HG02885 (cell line): ENCODE measurements at regions not wholly inside any gene's neighbourhood (a gene's known extent, or its start where the extent isn't known, plus 50 kb on each side); places are given as distances from the start of the nearest gene placed in this dataset.
A peak's percentile ranks its signal among the peaks of the same experiment; 100 is the strongest.
"Not testable (repeated sequence)": the region's sequence is repeated elsewhere in the genome, so short reads cannot be mapped to it uniquely, and the experiment has no call there.

ENCODE experiments used
- ATAC-seq: cut with Tn5 transposase; IDR thresholded peaks from one replicate; pipeline ENCODE4 v1.9.1; 2021; ENCODE audit warnings: mild to moderate bottlenecking; ENCODE audit not compliant: unreplicated experiment, poor library complexity

DNA sequence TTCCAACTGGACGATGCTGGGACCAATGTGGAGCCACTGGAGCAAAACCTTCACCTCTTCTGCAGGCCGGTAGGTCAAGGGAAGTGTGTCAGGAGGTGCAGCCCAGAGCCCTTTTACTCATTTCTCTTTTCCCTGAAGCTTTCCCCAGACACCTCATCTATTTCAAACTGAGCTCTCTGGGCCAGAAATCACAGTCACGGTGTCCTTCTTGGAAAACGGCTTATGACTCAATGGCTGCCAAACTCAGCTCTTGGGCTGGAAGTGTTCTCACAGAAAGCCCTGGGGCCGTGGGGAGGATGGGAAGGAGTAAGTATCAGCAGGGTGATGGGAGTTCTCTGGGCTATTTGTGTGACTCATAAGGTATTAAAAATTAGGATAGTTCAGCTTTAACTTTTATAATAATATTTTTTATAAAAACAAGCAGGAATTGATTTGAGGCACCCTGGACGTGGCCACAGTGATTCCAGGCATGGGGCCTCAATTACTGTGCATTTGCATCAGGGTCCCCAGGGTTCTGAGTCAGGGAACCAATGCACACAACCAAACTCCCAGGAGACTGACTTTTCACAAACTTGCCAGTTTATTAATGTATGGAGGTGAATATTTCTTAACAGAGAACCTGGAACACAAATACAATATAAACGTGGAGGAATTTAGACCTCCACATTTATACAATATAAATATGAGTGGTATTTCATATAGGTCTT is 187.4 kb upstream of the TMEM72 start:
- ATAC-seq = peak; percentile 33

DNA sequence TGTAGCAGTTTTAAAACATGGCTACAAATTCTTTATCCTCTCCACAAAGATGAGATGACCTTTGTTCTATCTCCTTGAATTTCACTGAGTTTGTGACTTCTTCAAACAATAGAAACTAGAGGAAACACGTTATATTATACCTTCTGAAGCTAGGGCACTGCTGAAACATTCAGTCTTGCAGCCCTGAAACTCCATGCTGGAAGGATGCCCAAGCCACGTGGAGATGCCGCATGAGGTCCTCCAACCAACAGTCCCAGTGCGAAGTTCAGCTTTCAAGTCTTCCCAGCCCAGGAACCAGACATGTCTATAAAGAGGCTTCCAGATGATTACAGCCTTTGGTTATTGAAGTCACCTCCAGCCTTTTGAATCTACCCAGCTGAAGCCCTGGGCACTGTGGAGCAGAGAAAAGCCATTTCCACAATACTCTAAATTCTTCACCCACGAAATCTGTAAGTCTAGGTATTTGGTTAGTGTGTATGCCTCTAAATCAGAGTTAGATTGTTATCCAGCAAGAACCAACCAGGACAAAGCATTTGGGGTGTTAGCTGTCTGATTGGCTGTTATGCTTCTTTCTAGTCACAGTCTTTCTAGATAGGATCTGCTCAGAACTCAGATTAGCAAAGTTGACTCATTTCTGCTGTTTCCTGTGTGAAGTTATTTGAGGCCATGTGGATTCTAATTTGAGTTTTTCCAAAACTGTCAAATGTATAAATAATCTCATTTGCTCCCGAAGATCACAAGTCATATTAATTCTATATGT is 186.5 kb upstream of the TMEM72 start:
- peak; percentile 59 for ATAC-seq

DNA sequence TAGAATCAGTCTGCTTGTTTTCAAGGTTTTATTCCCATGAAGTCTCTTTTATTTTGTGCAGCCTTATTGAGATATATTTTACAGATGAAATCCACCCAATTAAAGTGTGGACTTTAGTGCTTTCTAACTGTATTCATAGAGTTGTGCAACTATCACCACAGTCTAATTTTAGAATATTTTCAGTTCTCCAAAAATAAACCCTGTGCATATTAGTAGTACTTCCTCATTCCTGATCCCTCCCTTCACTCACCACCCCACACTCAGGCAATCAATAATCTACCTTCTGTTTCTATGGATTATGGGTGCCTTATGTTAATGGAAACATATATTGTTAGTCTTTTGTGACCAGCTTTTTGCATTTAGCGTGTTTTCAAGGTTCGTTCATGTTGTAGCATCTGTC is 185.7 kb upstream of the TMEM72 start:
- ATAC-seq = peak; percentile 73

- ATAC-seq = no peak
Observed at GRCh38 chr10:44731283-44731682, 179.9 kb upstream of the TMEM72 start.

GRCh38 chr10:44733501-44734488 is 177.3 kb upstream of the TMEM72 start:
- no peak for ATAC-seq

- peak; percentile 48 for ATAC-seq
Observed at GRCh38 chr10:44742248-44742647, 168.9 kb upstream of the TMEM72 start.

- ATAC-seq = no peak
Observed at GRCh38 chr10:44743535-44743934, 167.6 kb upstream of the TMEM72 start.

DNA sequence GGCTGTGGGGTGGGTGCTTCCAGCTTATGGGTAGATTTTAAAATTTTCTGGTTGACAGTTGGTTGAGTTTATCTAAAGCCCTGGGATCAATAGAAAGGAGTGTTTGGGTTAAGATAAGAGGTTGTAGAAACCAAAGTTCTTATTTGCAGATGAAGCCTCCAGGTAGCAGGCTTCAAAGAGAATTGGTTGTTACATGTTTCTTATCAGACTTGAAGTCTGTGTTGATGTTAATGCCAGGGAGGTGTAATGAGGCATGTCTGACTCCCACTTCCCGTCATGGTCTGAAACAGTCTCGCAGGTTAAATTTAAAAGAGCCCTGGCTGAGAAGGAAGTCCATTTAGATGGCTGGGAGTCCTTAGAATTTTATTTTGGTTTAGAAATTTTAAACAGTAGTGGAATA is 165.2 kb upstream of the TMEM72 start:
- no peak for ATAC-seq

- no peak for ATAC-seq
Observed at GRCh38 chr10:44747593-44748172, 163.5 kb upstream of the TMEM72 start.

GRCh38 chr10:44749151-44749550 is 162.0 kb upstream of the TMEM72 start:
- ATAC-seq = no peak

DNA sequence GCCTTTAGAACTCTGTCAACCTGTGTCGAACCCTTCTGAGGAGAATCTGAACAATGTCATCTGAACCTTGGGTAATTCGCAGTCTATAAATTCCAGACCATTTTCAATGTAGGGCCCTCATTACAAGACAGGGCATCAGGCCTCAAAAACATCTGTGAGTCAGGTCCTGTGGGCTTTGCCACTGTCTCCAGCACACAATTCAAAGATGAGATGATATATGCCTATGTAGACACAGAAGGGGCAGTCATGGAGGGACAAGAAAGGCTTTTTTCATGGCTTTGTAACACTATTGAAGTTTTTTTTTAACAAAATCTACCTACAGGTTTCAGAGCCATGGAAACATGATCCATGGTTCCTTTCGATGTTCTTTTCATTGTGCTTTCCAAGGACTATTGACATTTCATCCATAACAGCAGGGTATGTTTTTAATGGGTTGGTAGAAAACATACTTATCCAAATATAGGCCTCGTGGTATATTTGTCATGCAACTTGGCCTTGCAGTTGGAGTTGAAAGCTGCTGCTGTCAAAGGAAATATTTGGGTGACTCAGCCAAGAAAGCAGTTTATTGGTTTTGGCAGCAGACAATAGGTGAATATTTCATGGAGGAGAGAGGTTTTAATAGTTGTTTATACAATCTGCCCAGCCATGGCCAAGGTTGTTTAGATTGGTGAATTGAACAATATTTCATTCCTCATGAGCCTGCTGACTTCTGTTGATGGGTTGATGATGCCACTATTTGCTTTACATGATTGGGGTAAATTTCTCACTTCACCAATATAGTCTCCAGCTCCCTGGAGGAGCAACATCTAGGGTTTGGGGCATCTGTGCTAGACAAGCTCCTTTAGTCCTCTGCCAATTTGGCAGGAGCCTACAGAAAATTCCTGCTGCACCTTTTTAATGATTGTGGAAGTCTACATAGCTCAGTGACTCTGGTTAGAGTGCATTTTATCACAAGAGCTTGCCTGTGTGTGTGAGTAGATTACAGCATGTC is 158.4 kb upstream of the TMEM72 start:
- no peak for ATAC-seq

GRCh38 chr10:44754355-44754754 is 156.8 kb upstream of the TMEM72 start:
- ATAC-seq = not testable (repeated sequence)

DNA sequence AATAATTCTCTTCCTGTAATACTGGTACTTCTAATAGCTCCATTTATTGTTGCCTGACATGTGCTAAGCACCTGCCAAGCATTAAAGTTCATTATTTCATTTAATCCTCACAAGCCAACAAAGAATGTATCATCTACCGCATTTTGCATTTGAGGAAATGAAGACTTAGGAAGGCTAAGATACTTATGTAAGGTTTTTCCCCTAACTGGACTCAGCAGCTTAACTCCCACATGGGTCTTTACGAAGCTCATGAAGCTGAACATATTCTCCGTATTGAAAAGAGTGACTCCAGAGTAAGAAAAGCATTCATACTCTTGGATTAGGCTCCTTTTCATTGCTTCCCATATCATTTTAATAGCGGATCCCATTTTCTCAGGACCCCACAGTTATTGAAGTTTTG is 155.7 kb upstream of the TMEM72 start:
- ATAC-seq = no peak

- no peak for ATAC-seq
Observed at GRCh38 chr10:44756216-44756615, 154.9 kb upstream of the TMEM72 start.

GRCh38 chr10:44757551-44758205 is 153.5 kb upstream of the TMEM72 start:
- no peak for ATAC-seq

GRCh38 chr10:44759122-44759521 is 152.0 kb upstream of the TMEM72 start:
- ATAC-seq = no peak

- no peak for ATAC-seq
Observed at GRCh38 chr10:44760513-44760912, 150.6 kb upstream of the TMEM72 start.

DNA sequence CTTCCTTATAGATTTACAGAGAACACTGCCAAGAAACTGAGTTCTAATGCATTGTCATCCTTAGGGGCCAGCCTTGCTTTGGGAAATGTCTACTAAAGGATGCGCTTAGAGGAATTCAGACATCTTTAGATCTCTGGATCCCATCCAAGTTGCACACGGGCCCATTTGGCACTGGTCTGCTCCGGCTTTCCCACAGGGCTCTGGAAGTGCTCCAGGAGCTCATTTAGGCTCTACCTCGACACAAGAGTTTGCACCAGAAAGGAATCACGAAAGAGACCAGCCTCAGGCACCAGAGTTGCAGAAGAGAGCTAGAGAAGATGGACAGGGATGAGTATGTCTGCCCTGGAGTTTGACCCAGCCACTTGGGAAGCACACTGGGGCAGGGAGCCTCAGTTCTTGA is 150.1 kb upstream of the TMEM72 start:
- ATAC-seq = no peak

DNA sequence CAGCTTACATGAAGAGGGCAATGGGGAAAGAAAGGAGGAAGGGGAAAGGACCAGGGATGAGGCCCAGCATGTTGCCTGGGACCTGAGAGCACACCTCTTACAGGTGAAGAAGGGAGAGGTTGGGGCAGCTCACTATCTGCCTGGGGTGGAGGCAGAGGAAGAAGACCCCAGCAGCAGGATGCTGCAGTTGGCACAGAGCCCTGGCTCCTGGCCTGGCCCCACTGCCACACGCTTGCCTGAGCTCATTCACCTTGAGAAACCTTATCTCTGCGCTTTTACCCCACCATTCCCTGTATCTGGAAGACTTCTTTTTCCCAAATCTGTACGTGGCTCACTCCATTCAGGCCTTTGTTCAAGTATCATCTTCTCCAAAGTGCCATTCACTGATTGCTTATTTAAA is 147.8 kb upstream of the TMEM72 start:
- ATAC-seq = no peak
